ENCODE measurements at regions not wholly inside any gene's neighbourhood (a gene's known extent, or its start where the extent isn't known, plus 50 kb on each side); places are given as distances from the start of the nearest gene placed in this dataset.

GRCh38 chr15:35722501-35722900 is 176.5 kb upstream of the DPH6 start:
- TF ChIP-seq CTCF (conservative IDR thresholded peaks at IDR 0.05) (no peak), ZFX (IDR thresholded peaks at IDR 0.05) (no peak)

Measured in C4-2B (cell line).